OCI-LY7 (cell line): ENCODE measurements at regions not wholly inside any gene's neighbourhood (a gene's known extent, or its start where the extent isn't known, plus 50 kb on each side); places are given as distances from the start of the nearest gene placed in this dataset.

Experiments
- BruUV-seq: library from RNA; stranded (reverse); fragments of 400-500 nt; replicated peaks from 2 replicates; lab custom pipeline; 2021; lab: Mats Ljungman, UMichigan
- CTCF ChIA-PET: fragments of 300-600 bp; sonication (Branson Sonifier 250); formaldehyde crosslinking; loops from one replicate; lab custom pipeline; 2022; ENCODE audit warnings: antibody characterized with exemption; ENCODE audit not compliant: unreplicated experiment; lab: Charles Lee
- POLR2A ChIA-PET: fragments of 300-600 bp; sonication (Branson Sonifier 250); formaldehyde crosslinking; loops from one replicate; lab custom pipeline; 2022; ENCODE audit warnings: antibody characterized with exemption; lab: Charles Lee
- DNase-seq: peaks from one replicate; pipeline ENCODE4 v3.0.0-alpha.2; 2015; ENCODE audit warnings: low spot score
- H2AFZ ChIP-seq: fragments of 200-600 bp; sonication (generic), shearing (Covaris generic); 2 replicates; pipeline ENCODE4 v1.6.1; 2014; ENCODE audit warnings: mild to moderate bottlenecking, antibody characterized with exemption, low read length, moderate library complexity
- H3K27ac ChIP-seq: fragments of 200-600 bp; sonication (generic); 2 replicates; pipeline ENCODE4 v1.5.1; 2014; ENCODE audit warnings: mixed run types, low read depth, mild to moderate bottlenecking, moderate library complexity, low read length, inconsistent platforms; ENCODE audit not compliant: poor library complexity, severe bottlenecking
- H3K36me3 ChIP-seq: fragments of 200-600 bp; sonication (generic); 2 replicates; pipeline ENCODE4 v1.6.1; 2014; ENCODE audit warnings: mild to moderate bottlenecking, antibody characterized with exemption, low read length, moderate library complexity, mixed read lengths; ENCODE audit not compliant: insufficient read depth
- H3K4me1 ChIP-seq: fragments of 200-600 bp; sonication (generic); 2 replicates; pipeline ENCODE4 v1.5.1; 2014; ENCODE audit warnings: mild to moderate bottlenecking, low read length; ENCODE audit not compliant: insufficient read depth, poor library complexity, severe bottlenecking
- H3K4me2 ChIP-seq: fragments of 200-600 bp; sonication (generic); 2 replicates; pipeline ENCODE4 v1.6.1; 2014; ENCODE audit warnings: mild to moderate bottlenecking, low read length
- H3K4me3 ChIP-seq: fragments of 200-600 bp; sonication (generic); 2 replicates; pipeline ENCODE4 v1.5.1; 2014; ENCODE audit warnings: mild to moderate bottlenecking, low read depth, low read length; ENCODE audit not compliant: poor library complexity, severe bottlenecking
- H3K79me2 ChIP-seq: fragments of 200-600 bp; sonication (generic); 2 replicates; pipeline ENCODE4 v1.6.1; 2016; ENCODE audit warnings: low read depth, mild to moderate bottlenecking, low read length, moderate library complexity, mixed read lengths; ENCODE audit not compliant: insufficient read depth
- H3K9me2 ChIP-seq: fragments of 200-600 bp; sonication (generic); 2 replicates; pipeline ENCODE4 v1.6.1; 2016; ENCODE audit warnings: mild to moderate bottlenecking, low read length, mixed read lengths; ENCODE audit not compliant: insufficient read depth
- H3K9me3 ChIP-seq: fragments of 200-600 bp; sonication (generic); 2 replicates; pipeline ENCODE4 v1.6.1; 2014; ENCODE audit warnings: mild to moderate bottlenecking, mixed run types, low read length, mixed read lengths
- H4K20me1 ChIP-seq: fragments of 200-600 bp; sonication (generic); 2 replicates; pipeline ENCODE4 v1.6.1; 2014; ENCODE audit warnings: mild to moderate bottlenecking, antibody characterized with exemption, low read length, moderate library complexity, mixed read lengths; ENCODE audit not compliant: insufficient read depth
- EZH2phosphoT487 ChIP-seq: fragments of 200-600 bp; sonication (generic); IDR thresholded peaks from 2 replicates; pipeline ENCODE4 v1.6.1; 2018; ENCODE audit warnings: low read depth, borderline replicate concordance, mild to moderate bottlenecking, mixed run types, antibody characterized with exemption, low read length, moderate library complexity, mixed read lengths
- intact Hi-C: fragments of 100-400 bp; cut with micrococcal nuclease; formaldehyde crosslinking; loops from one replicate; pipeline ENCODE4 v1.10.0; 2022; ENCODE audit not compliant: unreplicated experiment
- TF ChIP-seq, protein P1 (sequence below): fragments of 200-600 bp; sonication (generic); conservative IDR thresholded peaks from 2 replicates; pipeline ENCODE4 v1.5.1; 2014; ENCODE audit warnings: mild to moderate bottlenecking, antibody characterized with exemption, low read length, moderate library complexity, mixed read lengths

DNA sequence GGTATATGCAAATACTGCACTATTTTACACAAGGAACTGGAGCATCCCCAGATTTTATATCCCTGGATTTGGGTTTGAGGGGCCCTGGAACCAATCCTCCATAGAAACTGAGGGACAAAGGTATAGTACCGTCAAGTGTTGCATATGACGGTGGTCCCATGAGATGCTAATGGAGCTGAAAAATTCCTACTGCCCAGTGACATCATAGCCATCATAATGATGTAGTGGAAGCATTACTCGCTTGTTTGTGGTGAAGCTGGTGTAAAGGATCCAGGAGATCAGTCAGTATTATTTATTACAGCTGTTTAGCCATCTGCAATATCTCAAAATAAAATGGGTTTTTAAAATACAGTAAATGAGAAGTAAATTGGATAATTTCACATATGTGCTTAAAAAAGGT lies 496.6 kb upstream of the HS6ST1 start:
- Histone ChIP-seq H3K4me3 (no peak overlapping the region), H3K27ac (no peak overlapping the region), H4K20me1 (no peaks in the 10 kb centered on the region), H3K4me1 (no peaks in the 10 kb centered on the region), H3K4me2 (no peak overlapping the region), H2AFZ (no peak overlapping the region), H3K36me3 (no peaks in the 10 kb centered on the region), H3K9me2 (no peaks in the 10 kb centered on the region), H3K9me3 (no peaks in the 10 kb centered on the region), H3K79me2 (no peaks in the 10 kb centered on the region)
- BruUV-seq = no TSS peak
- CTCF ChIA-PET = no interaction called here
- TF ChIP-seq EZH2phosphoT487 = no peak
- TF ChIP-seq, protein P1, sequence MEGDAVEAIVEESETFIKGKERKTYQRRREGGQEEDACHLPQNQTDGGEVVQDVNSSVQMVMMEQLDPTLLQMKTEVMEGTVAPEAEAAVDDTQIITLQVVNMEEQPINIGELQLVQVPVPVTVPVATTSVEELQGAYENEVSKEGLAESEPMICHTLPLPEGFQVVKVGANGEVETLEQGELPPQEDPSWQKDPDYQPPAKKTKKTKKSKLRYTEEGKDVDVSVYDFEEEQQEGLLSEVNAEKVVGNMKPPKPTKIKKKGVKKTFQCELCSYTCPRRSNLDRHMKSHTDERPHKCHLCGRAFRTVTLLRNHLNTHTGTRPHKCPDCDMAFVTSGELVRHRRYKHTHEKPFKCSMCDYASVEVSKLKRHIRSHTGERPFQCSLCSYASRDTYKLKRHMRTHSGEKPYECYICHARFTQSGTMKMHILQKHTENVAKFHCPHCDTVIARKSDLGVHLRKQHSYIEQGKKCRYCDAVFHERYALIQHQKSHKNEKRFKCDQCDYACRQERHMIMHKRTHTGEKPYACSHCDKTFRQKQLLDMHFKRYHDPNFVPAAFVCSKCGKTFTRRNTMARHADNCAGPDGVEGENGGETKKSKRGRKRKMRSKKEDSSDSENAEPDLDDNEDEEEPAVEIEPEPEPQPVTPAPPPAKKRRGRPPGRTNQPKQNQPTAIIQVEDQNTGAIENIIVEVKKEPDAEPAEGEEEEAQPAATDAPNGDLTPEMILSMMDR = no peak
- POLR2A ChIA-PET = interaction anchor here (0.6 to 1.1 kb wide), 2 partner anchors 55 to 89 kb away, joined by 3 read pairs; no protein-coding TSS in a partner anchor
- no peak for DNase-seq
- intact Hi-C loops = no loop called here

DNA sequence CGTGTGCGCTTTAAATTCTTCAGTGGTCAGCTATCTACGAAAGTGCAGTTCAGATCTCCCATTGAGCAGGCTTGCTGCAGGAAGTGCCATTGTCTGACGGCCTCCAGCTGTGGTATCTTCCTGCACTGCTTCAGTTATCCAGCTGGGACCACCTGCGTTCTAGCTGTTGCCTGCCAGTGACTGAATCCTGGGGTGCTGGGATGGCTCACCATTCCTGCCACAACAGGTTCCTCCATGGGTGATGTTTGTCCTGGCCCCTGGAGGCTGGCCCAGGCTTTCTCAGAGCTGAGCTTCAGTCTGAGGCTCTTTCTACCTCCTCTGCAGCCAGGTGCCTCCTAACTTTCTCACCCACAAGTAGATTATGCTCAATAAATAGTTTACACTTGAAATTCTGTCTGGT lies 498.5 kb upstream of the HS6ST1 start:
- DNase-seq = no peak
- Histone ChIP-seq H3K4me1 (no peaks in the 10 kb centered on the region), H3K36me3 (no peaks in the 10 kb centered on the region), H3K27ac (no peak overlapping the region), H4K20me1 (no peaks in the 10 kb centered on the region), H3K79me2 (no peaks in the 10 kb centered on the region), H3K4me3 (no peak overlapping the region), H3K9me3 (no peaks in the 10 kb centered on the region), H3K9me2 (no peaks in the 10 kb centered on the region), H3K4me2 (no peak overlapping the region), H2AFZ (no peak overlapping the region)
- BruUV-seq = no TSS peak
- POLR2A ChIA-PET = no interaction called here
- TF ChIP-seq, protein P1 = no peak
- TF ChIP-seq EZH2phosphoT487 = no peak
- intact Hi-C loops = no loop called here
- CTCF ChIA-PET = no interaction called here

DNA sequence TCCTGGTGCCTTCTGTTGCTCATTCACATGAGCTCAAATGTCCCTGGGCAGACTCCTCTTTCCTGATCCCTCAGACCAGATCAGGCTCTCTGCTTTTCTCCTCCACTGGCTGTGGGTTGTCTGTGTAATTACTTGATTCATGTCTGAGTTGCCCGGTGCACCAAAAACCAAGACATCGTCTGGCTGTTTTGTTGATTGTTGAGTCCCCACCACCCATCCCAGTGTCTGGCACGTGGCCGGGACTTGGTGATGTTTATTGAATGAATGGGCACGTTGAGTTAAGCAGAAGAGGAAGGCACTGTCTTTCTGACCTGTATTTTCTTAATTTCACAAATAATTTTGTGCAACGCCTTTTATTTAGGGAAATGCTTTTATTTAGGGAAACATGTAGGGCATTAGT lies 499.1 kb upstream of the HS6ST1 start:
- ChIA-PET CTCF (no interaction called here), POLR2A (interaction anchor here (0.5 kb wide), 1 partner anchor 38 kb away, joined by 3 read pairs; no protein-coding TSS in a partner anchor)
- no peak overlapping the region for H2AFZ ChIP-seq
- BruUV-seq = no TSS peak
- H3K36me3 ChIP-seq = no peaks in the 10 kb centered on the region
- H3K4me3 ChIP-seq = no peak overlapping the region
- H3K27ac ChIP-seq = no peak overlapping the region
- H4K20me1 ChIP-seq = no peaks in the 10 kb centered on the region
- no peak for DNase-seq
- no peaks in the 10 kb centered on the region for H3K79me2 ChIP-seq
- H3K4me2 ChIP-seq = no peak overlapping the region
- H3K4me1 ChIP-seq = no peaks in the 10 kb centered on the region
- intact Hi-C loops = no loop called here
- no peak for TF ChIP-seq EZH2phosphoT487
- TF ChIP-seq, protein P1 = no peak
- H3K9me3 ChIP-seq = no peaks in the 10 kb centered on the region
- H3K9me2 ChIP-seq = no peaks in the 10 kb centered on the region
